ENCODE measurements at regions not wholly inside any gene's neighbourhood (a gene's known extent, or its start where the extent isn't known, plus 50 kb on each side); places are given as distances from the start of the nearest gene placed in this dataset.

- no peak for DNase-seq (ENCODE audit: low spot score)
- no peak overlapping the region for H3K4me3 ChIP-seq
- H3K4me1 ChIP-seq: peaks cover 0 to 29% of the 10 kb centered on the region in 2 donors
- no peaks in the 10 kb centered on the region for H3K36me3 ChIP-seq
- H3K27me3 ChIP-seq: no peaks in the 10 kb centered on the region
- H3K27ac ChIP-seq: no peak overlapping the region
- H3K9me3 ChIP-seq: no peaks in the 10 kb centered on the region
- no peak for TF ChIP-seq CTCF (IDR thresholded peaks at IDR 0.05)
Measured at GRCh38 chr2:235235977-235236767, 257.7 kb upstream of the AGAP1 start.

- no peak overlapping the region for H3K27ac ChIP-seq
- no peak overlapping the region for H3K4me3 ChIP-seq
- TF ChIP-seq CTCF (IDR thresholded peaks at IDR 0.05): no peak
- H3K36me3 ChIP-seq: no peaks in the 10 kb centered on the region
- H3K9me3 ChIP-seq: no peaks in the 10 kb centered on the region
- no peaks in the 10 kb centered on the region for H3K27me3 ChIP-seq
- peak; percentile 73 for DNase-seq (ENCODE audit: low spot score)
- peaks cover 0 to 7% of the 10 kb centered on the region in 2 donors for H3K4me1 ChIP-seq
Measured at GRCh38 chr2:235238537-235238936, 255.3 kb upstream of the AGAP1 start.

GRCh38 chr2:235240574-235240973 is 253.3 kb upstream of the AGAP1 start:
- H3K27me3 ChIP-seq: no peaks in the 10 kb centered on the region
- DNase-seq (ENCODE audit: low spot score): no peak
- TF ChIP-seq CTCF (IDR thresholded peaks at IDR 0.05): no peak
- no peak overlapping the region for H3K27ac ChIP-seq
- no peaks in the 10 kb centered on the region for H3K36me3 ChIP-seq
- no peak overlapping the region for H3K4me3 ChIP-seq
- peaks cover 0 to 7% of the 10 kb centered on the region in 2 donors for H3K4me1 ChIP-seq
- no peaks in the 10 kb centered on the region for H3K9me3 ChIP-seq

- Histone ChIP-seq H3K36me3 (no peaks in the 10 kb centered on the region), H3K4me3 (no peak overlapping the region), H3K27ac (no peak overlapping the region), H3K9me3 (no peaks in the 10 kb centered on the region), H3K4me1 (no peaks in the 10 kb centered on the region), H3K27me3 (no peaks in the 10 kb centered on the region)
- no peak for DNase-seq (ENCODE audit: low spot score)
- TF ChIP-seq CTCF (IDR thresholded peaks at IDR 0.05): no peak
Measured at GRCh38 chr2:235244255-235245220, 249.3 kb upstream of the AGAP1 start.

GRCh38 chr2:235247001-235247400 is 246.8 kb upstream of the AGAP1 start:
- H3K36me3 ChIP-seq: no peaks in the 10 kb centered on the region

More at GRCh38 chr2:235247001-235247400, 246.8 kb upstream of the AGAP1 start:
- no peak for TF ChIP-seq CTCF (IDR thresholded peaks at IDR 0.05)
- Histone ChIP-seq H3K9me3 (no peaks in the 10 kb centered on the region), H3K27ac (no peak overlapping the region), H3K27me3 (no peaks in the 10 kb centered on the region), H3K4me1 (no peaks in the 10 kb centered on the region), H3K4me3 (no peak overlapping the region)
- DNase-seq (ENCODE audit: low spot score): no peak

Data from right atrium auricular region (tissue), 2 donors.